Left ventricle myocardium inferior (tissue), 1 donor: ENCODE measurements at regions not wholly inside any gene's neighbourhood (a gene's known extent, or its start where the extent isn't known, plus 50 kb on each side); places are given as distances from the start of the nearest gene placed in this dataset.

Source experiments
- DNase-seq: peaks from one replicate; pipeline ENCODE4 v3.0.0-alpha.2; 2020
- H3K27ac ChIP-seq: fragments of 200-600 bp; replicated peaks from 2 replicates; pipeline ENCODE4 v1.8.0; 2021
- H3K27me3 ChIP-seq: fragments of 200-600 bp; 2 replicates; pipeline ENCODE4 v1.8.0; 2021; ENCODE audit warnings: low read depth
- H3K36me3 ChIP-seq: fragments of 200-600 bp; 2 replicates; pipeline ENCODE4 v1.8.0; 2021
- H3K4me1 ChIP-seq: fragments of 200-600 bp; 2 replicates; pipeline ENCODE4 v1.8.0; 2021
- H3K4me3 ChIP-seq: fragments of 200-600 bp; 2 replicates; pipeline ENCODE4 v1.8.0; 2021; ENCODE audit warnings: mild to moderate bottlenecking, moderate library complexity
- H3K9me3 ChIP-seq: fragments of 200-600 bp; replicated peaks from 2 replicates; pipeline ENCODE4 v1.8.0; 2021
- intact Hi-C: fragments of 100-400 bp; cut with micrococcal nuclease; formaldehyde crosslinking; loops from one replicate; pipeline ENCODE4 v1.11.0; 2022
- TF ChIP-seq, protein P1 (sequence below): fragments of 200-600 bp; IDR thresholded peaks from 2 replicates; pipeline ENCODE4 v1.8.0; 2021; ENCODE audit warnings: antibody characterized with exemption, mild to moderate bottlenecking, borderline replicate concordance
- donor health status: DM: no; HTN: yes; CAD: no; lungs with severe emphysema.

GRCh38 chr16:64409783-64410210, 712.1 kb downstream of the CDH11 start:
- H3K9me3 ChIP-seq, result no peaks in the 10 kb centered on the region
- TF ChIP-seq, protein P1, sequence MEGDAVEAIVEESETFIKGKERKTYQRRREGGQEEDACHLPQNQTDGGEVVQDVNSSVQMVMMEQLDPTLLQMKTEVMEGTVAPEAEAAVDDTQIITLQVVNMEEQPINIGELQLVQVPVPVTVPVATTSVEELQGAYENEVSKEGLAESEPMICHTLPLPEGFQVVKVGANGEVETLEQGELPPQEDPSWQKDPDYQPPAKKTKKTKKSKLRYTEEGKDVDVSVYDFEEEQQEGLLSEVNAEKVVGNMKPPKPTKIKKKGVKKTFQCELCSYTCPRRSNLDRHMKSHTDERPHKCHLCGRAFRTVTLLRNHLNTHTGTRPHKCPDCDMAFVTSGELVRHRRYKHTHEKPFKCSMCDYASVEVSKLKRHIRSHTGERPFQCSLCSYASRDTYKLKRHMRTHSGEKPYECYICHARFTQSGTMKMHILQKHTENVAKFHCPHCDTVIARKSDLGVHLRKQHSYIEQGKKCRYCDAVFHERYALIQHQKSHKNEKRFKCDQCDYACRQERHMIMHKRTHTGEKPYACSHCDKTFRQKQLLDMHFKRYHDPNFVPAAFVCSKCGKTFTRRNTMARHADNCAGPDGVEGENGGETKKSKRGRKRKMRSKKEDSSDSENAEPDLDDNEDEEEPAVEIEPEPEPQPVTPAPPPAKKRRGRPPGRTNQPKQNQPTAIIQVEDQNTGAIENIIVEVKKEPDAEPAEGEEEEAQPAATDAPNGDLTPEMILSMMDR, result no peak
- DNase-seq, result no peak
- peak overlapping the region; percentile 31 for H3K27ac ChIP-seq
- H3K4me1 ChIP-seq, result peaks cover 21% of the 10 kb centered on the region
- H3K36me3 ChIP-seq, result no peaks in the 10 kb centered on the region
- H3K4me3 ChIP-seq, result no peak overlapping the region
- no peaks in the 10 kb centered on the region for H3K27me3 ChIP-seq
- intact Hi-C loops, result no loop called here

DNA sequence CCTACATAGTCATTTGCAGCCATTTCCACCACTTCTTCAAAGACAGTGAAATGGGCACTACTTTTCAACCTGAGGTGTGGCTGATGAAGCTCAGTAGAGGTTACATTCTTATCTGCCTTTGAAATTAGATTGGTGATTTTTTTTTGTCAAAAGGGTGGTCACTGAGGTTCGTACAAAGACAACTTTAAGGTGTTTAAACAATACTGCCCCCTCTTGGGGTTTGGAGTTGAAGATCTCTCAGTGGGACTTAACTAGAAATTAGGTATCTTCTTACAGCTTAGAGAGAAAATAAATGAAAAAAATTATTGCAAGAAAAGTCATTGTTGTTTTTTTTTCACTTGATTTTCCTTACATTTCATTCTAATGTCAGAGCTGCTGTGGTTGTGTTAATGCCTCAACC, 713.2 kb downstream of the CDH11 start:
- intact Hi-C loops, result no loop called here
- Histone ChIP-seq H3K4me1 (peaks cover 21% of the 10 kb centered on the region), H3K4me3 (no peak overlapping the region), H3K36me3 (no peaks in the 10 kb centered on the region), H3K27ac (no peak overlapping the region), H3K9me3 (no peaks in the 10 kb centered on the region), H3K27me3 (no peaks in the 10 kb centered on the region)
- DNase-seq, result no peak
- TF ChIP-seq, protein P1, result no peak

DNA sequence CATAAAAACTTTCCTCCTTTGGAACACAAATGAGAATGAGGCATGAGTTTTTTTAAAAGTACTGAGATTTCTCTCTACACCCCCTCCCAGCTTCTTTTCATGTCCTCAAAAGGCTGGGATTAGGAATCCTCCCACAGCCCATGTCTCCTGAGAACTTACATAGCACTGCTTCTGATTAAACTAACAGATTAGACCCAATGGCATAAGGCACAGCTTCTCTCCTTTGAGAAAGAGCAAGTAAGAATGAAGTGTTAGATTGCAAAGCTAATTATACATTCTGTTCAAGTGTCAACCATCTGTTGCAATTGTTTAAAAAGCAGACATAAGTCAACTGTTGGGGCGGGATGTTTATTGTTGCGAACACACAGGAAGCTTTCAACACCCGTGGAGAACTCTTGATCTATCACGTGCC, 715.1 kb downstream of the CDH11 start:
- Histone ChIP-seq H3K27me3 (no peaks in the 10 kb centered on the region), H3K4me3 (no peak overlapping the region), H3K27ac (no peak overlapping the region), H3K36me3 (no peaks in the 10 kb centered on the region), H3K4me1 (peaks cover 9% of the 10 kb centered on the region), H3K9me3 (no peaks in the 10 kb centered on the region)
- intact Hi-C loops, result no loop called here
- no peak for DNase-seq
- TF ChIP-seq, protein P1, result no peak

DNA sequence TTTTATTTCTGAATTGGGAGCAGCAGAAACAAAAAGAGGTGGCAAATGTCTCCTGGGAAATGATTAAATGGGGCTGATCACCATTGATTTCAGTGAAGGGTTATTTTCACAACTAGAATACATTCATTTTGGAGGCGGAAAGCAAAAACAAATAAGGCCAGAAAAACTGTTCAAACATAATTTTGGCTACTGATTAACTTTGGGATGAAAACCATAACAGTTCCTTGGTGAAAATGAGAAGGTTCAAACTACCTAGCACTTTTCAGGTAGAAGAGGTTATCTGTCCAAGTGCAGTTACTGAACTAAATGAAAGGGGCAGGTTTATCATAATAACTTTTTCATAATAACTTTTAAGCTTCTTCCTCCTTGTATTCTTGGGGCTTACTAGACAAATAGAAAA, 718.5 kb downstream of the CDH11 start:
- TF ChIP-seq, protein P1, result no peak
- Histone ChIP-seq H3K36me3 (no peaks in the 10 kb centered on the region), H3K9me3 (no peaks in the 10 kb centered on the region), H3K4me1 (peaks cover 4% of the 10 kb centered on the region), H3K27ac (no peak overlapping the region), H3K27me3 (no peaks in the 10 kb centered on the region), H3K4me3 (no peak overlapping the region)
- no peak for DNase-seq
- intact Hi-C loops, result no loop called here

DNA sequence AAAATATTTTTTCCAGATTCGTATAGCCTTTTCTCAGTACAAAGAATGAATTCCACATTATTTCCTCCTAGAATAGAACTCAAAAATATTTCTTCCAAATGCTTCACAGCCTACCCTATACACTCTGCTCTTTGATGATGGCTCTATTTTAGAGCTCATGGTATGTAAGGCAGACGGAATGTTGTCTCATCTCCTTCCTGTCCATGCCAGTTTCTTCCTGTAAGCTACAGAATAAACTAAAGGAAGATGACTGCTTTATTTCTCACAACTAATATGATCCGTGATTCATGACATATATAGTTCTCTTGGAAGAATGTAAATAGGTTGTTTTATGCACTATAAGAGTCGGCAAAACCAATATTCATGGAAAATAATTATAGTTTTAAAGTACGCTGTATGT, 723.1 kb downstream of the CDH11 start:
- Histone ChIP-seq H3K4me3 (no peak overlapping the region), H3K4me1 (peaks cover 6% of the 10 kb centered on the region), H3K27me3 (no peaks in the 10 kb centered on the region), H3K36me3 (no peaks in the 10 kb centered on the region), H3K9me3 (no peaks in the 10 kb centered on the region), H3K27ac (no peak overlapping the region)
- intact Hi-C loops, result no loop called here
- no peak for DNase-seq
- TF ChIP-seq, protein P1, result no peak
